HG02798 (cell line): ENCODE measurements at regions not wholly inside any gene's neighbourhood (a gene's known extent, or its start where the extent isn't known, plus 50 kb on each side); places are given as distances from the start of the nearest gene placed in this dataset.
"Not testable (repeated sequence)": the region's sequence is repeated elsewhere in the genome, so short reads cannot be mapped to it uniquely, and the experiment has no call there.

Experiments
- ATAC-seq: cut with Tn5 transposase; IDR thresholded peaks from one replicate; pipeline ENCODE4 v1.9.1; 2021; ENCODE audit warnings: mild to moderate bottlenecking; ENCODE audit not compliant: unreplicated experiment, poor library complexity

GRCh38 chr7:112540839-112541577 is 60.2 kb downstream of the LSMEM1 start:
- no peak for ATAC-seq

GRCh38 chr7:112546723-112547513 is 66.1 kb downstream of the LSMEM1 start:
- ATAC-seq: no peak

- ATAC-seq: no peak
These were observed 67.1 kb downstream of the LSMEM1 start for GRCh38 chr7:112547916-112548315.

- peak; percentile 95 for ATAC-seq
These were observed 69.8 kb downstream of the LSMEM1 start for GRCh38 chr7:112550468-112551060.

GRCh38 chr7:112551521-112551920 is 70.7 kb downstream of the LSMEM1 start:
- not testable (repeated sequence) for ATAC-seq

GRCh38 chr7:112554591-112554990 is 73.8 kb downstream of the LSMEM1 start:
- no peak for ATAC-seq

GRCh38 chr7:112556633-112557032 is 75.8 kb downstream of the LSMEM1 start:
- peak; percentile 91 for ATAC-seq

GRCh38 chr7:112566442-112567324 is 85.9 kb downstream of the LSMEM1 start:
- no peak for ATAC-seq

- no peak for ATAC-seq
These were observed 86.6 kb downstream of the LSMEM1 start for GRCh38 chr7:112567388-112567787.

- peak; percentile 55 for ATAC-seq
These were observed 91.2 kb downstream of the LSMEM1 start for GRCh38 chr7:112571852-112572607.

- no peak for ATAC-seq
These were observed 92.0 kb downstream of the LSMEM1 start for GRCh38 chr7:112572669-112573301.

- no peak for ATAC-seq
These were observed 92.7 kb downstream of the LSMEM1 start for GRCh38 chr7:112573302-112574039.

- no peak for ATAC-seq
These were observed 95.1 kb downstream of the LSMEM1 start for GRCh38 chr7:112575864-112576263.

GRCh38 chr7:112579388-112579787 is 98.6 kb downstream of the LSMEM1 start:
- no peak for ATAC-seq

GRCh38 chr7:112580717-112581435 is 100.1 kb downstream of the LSMEM1 start:
- ATAC-seq: no peak

- ATAC-seq: no peak
These were observed 100.7 kb downstream of the LSMEM1 start for GRCh38 chr7:112581529-112581928.

- ATAC-seq: no peak
These were observed 103.5 kb downstream of the LSMEM1 start for GRCh38 chr7:112584290-112584689.

- ATAC-seq: no peak
These were observed 106.7 kb downstream of the LSMEM1 start for GRCh38 chr7:112587504-112587903.
